Mesothelial cell of epicardium (in vitro differentiated cells): ENCODE measurements at regions not wholly inside any gene's neighbourhood (a gene's known extent, or its start where the extent isn't known, plus 50 kb on each side); places are given as distances from the start of the nearest gene placed in this dataset.

Experiments
- DNase-seq, 2 experiments: peaks; one replicate each; pipeline ENCODE4 v3.0.0; 2021; ENCODE audit warnings: low spot score in 2 of 2; ENCODE audit not compliant: unreplicated experiment in 2 of 2
- H3K27ac Mint-ChIP-seq: 2 replicates; pipeline ENCODE4 v1.8.0; 2021; ENCODE audit warnings: mixed read lengths
- H3K27me3 Mint-ChIP-seq: 2 replicates; pipeline ENCODE4 v1.8.0; 2021; ENCODE audit warnings: low read depth, mixed read lengths
- H3K36me3 Mint-ChIP-seq: 2 replicates; pipeline ENCODE4 v1.8.0; 2021; ENCODE audit warnings: mixed read lengths
- H3K4me1 Mint-ChIP-seq: 2 replicates; pipeline ENCODE4 v1.8.0; 2021; ENCODE audit warnings: mixed read lengths
- H3K4me3 Mint-ChIP-seq: 2 replicates; pipeline ENCODE4 v1.8.0; 2021; ENCODE audit warnings: mild to moderate bottlenecking, moderate library complexity, mixed read lengths
- H3K9me3 Mint-ChIP-seq: 2 replicates; pipeline ENCODE4 v1.8.0; 2021; ENCODE audit warnings: mixed read lengths
- TF ChIP-seq, protein P1 (sequence below): fragments of 200-600 bp; sonication (generic); IDR thresholded peaks from one replicate; pipeline ENCODE4 v1.5.0; 2021; ENCODE audit warnings: antibody characterized with exemption; ENCODE audit not compliant: unreplicated experiment

- no peaks in the 10 kb centered on the region for H3K27me3 Mint-ChIP-seq
- H3K4me1 Mint-ChIP-seq, result peaks cover 57% of the 10 kb centered on the region
- H3K27ac Mint-ChIP-seq, result peak overlapping the region; percentile 26
- H3K36me3 Mint-ChIP-seq, result no peaks in the 10 kb centered on the region
- no peak overlapping the region for H3K4me3 Mint-ChIP-seq
- TF ChIP-seq, protein P1, sequence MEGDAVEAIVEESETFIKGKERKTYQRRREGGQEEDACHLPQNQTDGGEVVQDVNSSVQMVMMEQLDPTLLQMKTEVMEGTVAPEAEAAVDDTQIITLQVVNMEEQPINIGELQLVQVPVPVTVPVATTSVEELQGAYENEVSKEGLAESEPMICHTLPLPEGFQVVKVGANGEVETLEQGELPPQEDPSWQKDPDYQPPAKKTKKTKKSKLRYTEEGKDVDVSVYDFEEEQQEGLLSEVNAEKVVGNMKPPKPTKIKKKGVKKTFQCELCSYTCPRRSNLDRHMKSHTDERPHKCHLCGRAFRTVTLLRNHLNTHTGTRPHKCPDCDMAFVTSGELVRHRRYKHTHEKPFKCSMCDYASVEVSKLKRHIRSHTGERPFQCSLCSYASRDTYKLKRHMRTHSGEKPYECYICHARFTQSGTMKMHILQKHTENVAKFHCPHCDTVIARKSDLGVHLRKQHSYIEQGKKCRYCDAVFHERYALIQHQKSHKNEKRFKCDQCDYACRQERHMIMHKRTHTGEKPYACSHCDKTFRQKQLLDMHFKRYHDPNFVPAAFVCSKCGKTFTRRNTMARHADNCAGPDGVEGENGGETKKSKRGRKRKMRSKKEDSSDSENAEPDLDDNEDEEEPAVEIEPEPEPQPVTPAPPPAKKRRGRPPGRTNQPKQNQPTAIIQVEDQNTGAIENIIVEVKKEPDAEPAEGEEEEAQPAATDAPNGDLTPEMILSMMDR, result no peak
- DNase-seq, result no peak
- no peaks in the 10 kb centered on the region for H3K9me3 Mint-ChIP-seq
Observed at GRCh38 chr5:93073547-93073946, 507.5 kb downstream of the NR2F1-AS1 start.

DNA sequence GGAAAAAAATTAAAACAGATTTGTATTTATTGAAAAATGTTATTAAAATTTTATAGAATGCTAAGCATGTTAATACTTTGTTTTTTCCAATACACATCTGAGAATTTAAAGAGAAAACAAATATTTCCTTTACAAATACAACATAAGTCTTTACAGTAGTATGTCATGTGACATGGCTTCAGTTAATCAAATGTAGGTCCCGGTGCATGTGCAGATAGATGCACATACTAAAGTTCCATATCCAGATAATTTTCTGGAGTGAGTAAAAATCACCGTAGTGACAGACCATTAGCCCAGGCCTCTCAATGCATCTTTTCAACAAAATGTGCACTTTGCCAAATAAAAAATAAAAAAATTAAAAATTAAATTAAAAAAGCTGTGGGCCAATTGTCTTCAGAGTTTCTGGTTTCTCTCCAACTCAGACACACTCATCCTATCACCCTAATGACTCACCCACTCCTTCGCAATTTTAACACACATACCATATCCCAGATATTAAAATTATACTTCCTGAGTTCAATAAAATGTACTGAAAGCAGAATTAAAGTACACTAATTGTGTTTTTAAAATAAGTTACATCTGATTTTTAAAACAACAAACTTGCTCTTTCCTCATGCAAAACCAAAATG is 508.1 kb downstream of the NR2F1-AS1 start:
- no peak for DNase-seq
- Mint-ChIP-seq H3K4me3 (no peak overlapping the region), H3K4me1 (peaks cover 56% of the 10 kb centered on the region), H3K27ac (peak overlapping the region; percentile 26), H3K9me3 (no peaks in the 10 kb centered on the region), H3K36me3 (no peaks in the 10 kb centered on the region), H3K27me3 (no peaks in the 10 kb centered on the region)
- TF ChIP-seq, protein P1, result no peak

GRCh38 chr5:93071710-93072109 is 509.3 kb downstream of the NR2F1-AS1 start:
- Mint-ChIP-seq H3K36me3 (no peaks in the 10 kb centered on the region), H3K27ac (peak overlapping the region; percentile 74), H3K4me1 (peaks cover 53% of the 10 kb centered on the region), H3K27me3 (no peaks in the 10 kb centered on the region), H3K4me3 (no peak overlapping the region), H3K9me3 (no peaks in the 10 kb centered on the region)
- TF ChIP-seq, protein P1, result no peak
- DNase-seq, result no peak

- H3K4me3 Mint-ChIP-seq, result no peak overlapping the region
- H3K4me1 Mint-ChIP-seq, result peaks cover 53% of the 10 kb centered on the region
- H3K9me3 Mint-ChIP-seq, result no peaks in the 10 kb centered on the region
- TF ChIP-seq, protein P1, result no peak
- no peaks in the 10 kb centered on the region for H3K36me3 Mint-ChIP-seq
- peak overlapping the region; percentile 74 for H3K27ac Mint-ChIP-seq
- DNase-seq, result no peak
- H3K27me3 Mint-ChIP-seq, result no peaks in the 10 kb centered on the region
Observed at GRCh38 chr5:93070938-93071337, 510.1 kb downstream of the NR2F1-AS1 start.

- H3K9me3 Mint-ChIP-seq, result no peaks in the 10 kb centered on the region
- H3K36me3 Mint-ChIP-seq, result no peaks in the 10 kb centered on the region
- TF ChIP-seq, protein P1, result no peak
- peak overlapping the region; percentile 33 for H3K27ac Mint-ChIP-seq
- no peak overlapping the region for H3K4me3 Mint-ChIP-seq
- no peak for DNase-seq
- no peaks in the 10 kb centered on the region for H3K27me3 Mint-ChIP-seq
- H3K4me1 Mint-ChIP-seq, result peaks cover 43% of the 10 kb centered on the region
Observed at GRCh38 chr5:93069276-93069675, 511.7 kb downstream of the NR2F1-AS1 start.

GRCh38 chr5:93062548-93062947 is 518.5 kb downstream of the NR2F1-AS1 start:
- H3K4me3 Mint-ChIP-seq, result no peak overlapping the region
- H3K36me3 Mint-ChIP-seq, result no peaks in the 10 kb centered on the region
- no peak overlapping the region for H3K27ac Mint-ChIP-seq
- peaks cover 15% of the 10 kb centered on the region for H3K4me1 Mint-ChIP-seq
- no peaks in the 10 kb centered on the region for H3K27me3 Mint-ChIP-seq
- no peaks in the 10 kb centered on the region for H3K9me3 Mint-ChIP-seq
- TF ChIP-seq, protein P1, result no peak
- no peak for DNase-seq
